T-helper 1 cell treated with Interleukin-12 subunit alpha and Interleukin-12 subunit beta and Interleukin-4 antibody, amounts not matched to agents 30 μg/mL and 1 μg/mL, for 36 hours (primary cell): ENCODE measurements at regions not wholly inside any gene's neighbourhood (a gene's known extent, or its start where the extent isn't known, plus 50 kb on each side); places are given as distances from the start of the nearest gene placed in this dataset.
"Not testable (repeated sequence)": the region's sequence is repeated elsewhere in the genome, so short reads cannot be mapped to it uniquely, and the experiment has no call there.

ENCODE experiments used
- H3K27ac Mint-ChIP-seq: one replicate; pipeline ENCODE4 v1.8.0; 2021; ENCODE audit warnings: mild to moderate bottlenecking, mixed read lengths
- H3K27me3 Mint-ChIP-seq: one replicate; pipeline ENCODE4 v1.8.0; 2021; ENCODE audit warnings: low read depth, mixed read lengths
- H3K36me3 Mint-ChIP-seq: one replicate; pipeline ENCODE4 v1.8.0; 2021; ENCODE audit warnings: low read depth, mixed read lengths
- H3K4me1 Mint-ChIP-seq: one replicate; pipeline ENCODE4 v1.8.0; 2021; ENCODE audit warnings: low read depth, mixed read lengths
- H3K4me3 Mint-ChIP-seq: one replicate; pipeline ENCODE4 v1.8.0; 2021; ENCODE audit warnings: mild to moderate bottlenecking, moderate library complexity, mixed read lengths
- H3K9me3 Mint-ChIP-seq: one replicate; pipeline ENCODE4 v1.8.0; 2021; ENCODE audit warnings: mixed read lengths

DNA sequence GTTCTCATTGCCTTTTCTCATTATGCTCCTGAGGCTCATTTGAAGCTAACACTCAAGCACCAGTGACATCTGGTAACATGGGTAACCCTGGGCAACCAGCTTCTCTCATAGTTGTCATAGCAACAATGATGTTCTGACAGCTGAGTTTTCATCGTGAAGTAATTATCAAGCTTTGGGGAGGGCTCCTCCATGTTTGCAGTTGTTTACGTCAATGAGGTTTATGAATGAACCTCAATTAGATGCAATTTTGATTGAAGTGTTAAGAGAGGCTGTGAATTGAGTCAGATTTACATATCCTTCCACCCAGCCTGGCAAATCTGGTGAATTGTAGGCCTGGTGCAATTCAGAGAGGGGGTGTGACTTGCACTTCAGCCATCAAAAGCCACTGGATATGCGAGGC is 119.3 kb upstream of the CHD2 start:
- no peaks in the 10 kb centered on the region for H3K4me1 Mint-ChIP-seq
- no peaks in the 10 kb centered on the region for H3K36me3 Mint-ChIP-seq
- no peaks in the 10 kb centered on the region for H3K27me3 Mint-ChIP-seq
- no peak overlapping the region for H3K4me3 Mint-ChIP-seq
- no peak overlapping the region for H3K27ac Mint-ChIP-seq
- H3K9me3 Mint-ChIP-seq: peaks cover 12% of the 10 kb centered on the region

DNA sequence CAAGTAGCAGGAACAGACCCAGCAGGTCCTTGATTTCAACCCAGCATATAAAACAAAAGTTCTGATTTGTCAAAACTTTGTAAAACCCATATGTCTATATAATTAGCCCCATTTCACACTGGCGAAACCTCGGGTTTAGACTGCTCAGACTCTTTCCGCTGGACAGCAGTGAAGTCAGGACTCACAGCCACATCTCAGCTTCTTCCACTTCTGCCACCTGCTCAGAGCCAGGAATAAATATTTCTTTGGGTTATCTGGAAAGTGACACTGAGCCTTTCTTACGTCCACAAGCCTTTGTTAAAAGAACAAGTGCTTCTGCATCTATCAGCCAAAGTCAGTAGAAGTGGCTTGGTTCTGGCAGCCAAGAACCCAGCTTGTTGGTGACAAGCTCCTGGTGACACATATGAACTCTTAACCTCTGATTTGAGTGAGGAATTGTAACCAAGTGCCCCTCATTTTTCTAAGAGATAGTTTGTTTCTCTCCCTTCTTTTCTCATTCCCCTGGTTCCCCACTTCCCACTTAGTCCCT is 118.1 kb upstream of the CHD2 start:
- peaks cover 12% of the 10 kb centered on the region for H3K9me3 Mint-ChIP-seq
- H3K27me3 Mint-ChIP-seq: no peaks in the 10 kb centered on the region
- H3K36me3 Mint-ChIP-seq: no peaks in the 10 kb centered on the region
- H3K4me1 Mint-ChIP-seq: no peaks in the 10 kb centered on the region
- H3K27ac Mint-ChIP-seq: no peak overlapping the region
- no peak overlapping the region for H3K4me3 Mint-ChIP-seq

DNA sequence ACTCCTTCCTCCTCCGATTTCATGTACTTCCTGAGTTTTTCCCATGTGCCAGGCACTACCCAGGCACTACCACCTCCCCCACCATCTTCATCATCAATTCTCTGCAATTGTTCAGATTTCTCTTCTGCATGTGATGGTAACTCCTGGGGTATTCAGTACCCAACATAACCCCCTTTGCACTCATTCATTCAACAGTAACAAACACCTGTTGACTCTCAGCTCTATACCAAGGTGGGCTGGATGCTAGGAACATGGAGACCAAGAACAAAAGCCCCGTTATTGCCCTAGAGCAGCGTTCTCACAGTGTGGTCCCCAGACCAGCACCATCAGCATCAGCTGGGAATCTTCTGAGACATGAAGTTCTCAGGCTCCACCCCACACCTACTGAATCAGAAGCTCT is 113.0 kb upstream of the CHD2 start:
- no peak overlapping the region for H3K4me3 Mint-ChIP-seq
- no peak overlapping the region for H3K27ac Mint-ChIP-seq
- no peaks in the 10 kb centered on the region for H3K36me3 Mint-ChIP-seq

DNA sequence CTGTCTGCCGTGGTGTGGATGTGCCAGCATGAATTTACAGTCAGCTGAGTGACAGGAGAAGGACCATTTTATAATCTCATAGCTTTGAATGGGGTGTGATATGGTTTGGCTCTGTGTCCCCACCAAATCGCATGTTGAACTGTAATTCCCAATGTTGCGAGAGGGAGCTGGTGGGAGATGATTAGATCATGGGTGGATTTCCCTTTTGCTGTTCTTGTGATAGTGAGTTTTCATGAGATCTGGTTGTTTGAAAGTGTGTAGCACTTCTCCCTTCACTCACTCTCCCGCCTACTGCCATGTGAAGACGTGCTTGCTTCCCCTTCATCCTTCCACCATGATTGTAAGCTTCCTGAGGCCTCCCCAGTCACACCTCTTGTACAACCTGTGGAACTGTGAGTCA is 111.9 kb upstream of the CHD2 start:
- Mint-ChIP-seq H3K4me1 (no peaks in the 10 kb centered on the region), H3K27me3 (no peaks in the 10 kb centered on the region), H3K4me3 (no peak overlapping the region), H3K9me3 (peaks cover 3% of the 10 kb centered on the region), H3K27ac (no peak overlapping the region), H3K36me3 (no peaks in the 10 kb centered on the region)

More for the DNA sequence above, 113.0 kb upstream of the CHD2 start:
- Mint-ChIP-seq H3K9me3 (peaks cover 3% of the 10 kb centered on the region), H3K4me1 (no peaks in the 10 kb centered on the region), H3K27me3 (no peaks in the 10 kb centered on the region)

DNA sequence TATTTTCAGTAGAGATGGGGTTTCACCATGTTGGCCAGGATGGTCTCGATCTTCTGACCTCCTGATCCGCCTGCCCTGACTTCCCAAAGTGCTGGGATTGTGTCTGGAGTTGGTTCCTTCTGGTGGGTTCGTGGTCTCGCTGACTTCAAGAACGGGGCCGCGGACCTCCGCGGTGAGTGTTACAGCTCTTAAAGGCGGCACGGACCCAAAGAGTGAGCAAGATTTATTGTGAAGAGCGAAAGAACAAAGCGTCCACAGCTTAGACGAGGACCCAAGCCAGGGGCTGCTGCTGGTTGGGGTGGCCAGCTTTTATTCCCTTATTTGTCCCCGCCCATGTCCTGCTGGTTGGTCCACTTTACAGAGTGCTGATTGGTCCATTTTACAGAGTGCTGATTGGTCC is 111.3 kb upstream of the CHD2 start:
- not testable (repeated sequence) for H3K9me3 Mint-ChIP-seq, H3K36me3 Mint-ChIP-seq, H3K27me3 Mint-ChIP-seq, H3K4me1 Mint-ChIP-seq, H3K27ac Mint-ChIP-seq, H3K4me3 Mint-ChIP-seq

DNA sequence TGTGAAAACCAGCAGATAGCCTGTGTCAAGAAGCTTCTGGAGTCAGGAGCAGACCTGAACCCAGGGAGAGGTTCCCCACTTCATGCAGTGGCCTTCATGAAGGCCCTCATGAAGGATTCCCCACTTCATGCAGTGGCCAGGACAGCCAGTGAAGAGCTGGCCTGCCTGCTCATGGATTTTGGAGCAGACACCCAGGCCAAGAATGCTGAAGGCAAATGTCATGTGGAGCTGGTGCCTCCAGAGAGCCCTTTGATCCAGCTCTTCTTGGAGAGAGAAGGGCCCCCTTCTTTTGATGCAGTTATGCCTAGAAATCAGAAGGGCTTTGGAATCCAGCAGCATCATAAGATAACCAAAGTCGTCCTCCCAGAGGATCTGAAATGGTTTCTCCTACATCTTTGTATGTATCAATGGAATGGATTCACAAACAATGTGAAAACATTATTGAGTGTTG is 103.9 kb upstream of the CHD2 start:
- Mint-ChIP-seq H3K36me3 (peaks cover 3% of the 10 kb centered on the region), H3K4me3 (no peak overlapping the region), H3K27ac (no peak overlapping the region), H3K4me1 (peaks cover 8% of the 10 kb centered on the region), H3K9me3 (no peaks in the 10 kb centered on the region), H3K27me3 (no peaks in the 10 kb centered on the region)

DNA sequence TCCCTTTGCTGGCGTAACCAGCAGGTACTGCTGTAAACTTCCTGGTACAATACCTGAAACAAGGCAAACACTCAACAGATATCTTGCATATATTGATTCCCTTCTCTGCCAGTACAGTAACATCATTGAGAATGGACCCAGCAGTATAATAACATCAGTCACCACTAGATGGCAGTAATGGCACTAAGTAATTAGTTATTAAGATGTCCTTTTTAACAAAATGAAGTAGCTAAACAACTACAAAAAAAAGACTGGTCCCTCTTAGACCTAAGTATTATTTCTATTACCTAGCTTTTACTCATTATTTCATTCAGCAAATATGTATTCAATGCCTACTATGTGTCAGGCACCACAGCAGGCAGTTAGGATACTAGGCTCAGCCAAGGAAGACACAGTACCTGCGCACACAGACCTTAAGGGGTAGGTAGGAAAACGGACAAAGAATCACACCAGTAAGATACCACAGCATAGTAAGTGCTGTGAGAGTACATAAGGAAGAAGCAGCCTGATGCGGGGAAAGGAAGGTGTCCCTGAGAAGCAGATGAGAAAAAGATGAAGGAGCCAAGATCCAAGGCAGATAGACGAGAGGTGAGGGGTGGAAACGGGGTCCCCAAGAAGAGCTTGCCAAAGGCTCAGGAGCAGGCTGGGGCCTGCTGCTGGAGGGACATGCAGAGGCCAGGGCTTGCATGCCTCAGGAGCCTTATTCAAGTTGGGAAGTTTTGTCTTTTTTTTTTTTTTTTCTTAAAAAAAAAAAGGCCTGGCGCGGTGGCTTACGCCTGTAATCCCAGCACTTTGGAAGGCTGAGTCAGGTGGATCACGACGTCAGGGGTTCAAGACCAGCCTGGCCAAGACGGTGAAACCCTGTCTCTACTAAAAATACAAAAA is 102.7 kb upstream of the CHD2 start:
- Mint-ChIP-seq H3K27me3 (no peaks in the 10 kb centered on the region), H3K9me3 (no peaks in the 10 kb centered on the region), H3K36me3 (peaks cover 3% of the 10 kb centered on the region), H3K4me1 (peaks cover 16% of the 10 kb centered on the region), H3K27ac (peak overlapping the region; percentile 39), H3K4me3 (no peak overlapping the region)

DNA sequence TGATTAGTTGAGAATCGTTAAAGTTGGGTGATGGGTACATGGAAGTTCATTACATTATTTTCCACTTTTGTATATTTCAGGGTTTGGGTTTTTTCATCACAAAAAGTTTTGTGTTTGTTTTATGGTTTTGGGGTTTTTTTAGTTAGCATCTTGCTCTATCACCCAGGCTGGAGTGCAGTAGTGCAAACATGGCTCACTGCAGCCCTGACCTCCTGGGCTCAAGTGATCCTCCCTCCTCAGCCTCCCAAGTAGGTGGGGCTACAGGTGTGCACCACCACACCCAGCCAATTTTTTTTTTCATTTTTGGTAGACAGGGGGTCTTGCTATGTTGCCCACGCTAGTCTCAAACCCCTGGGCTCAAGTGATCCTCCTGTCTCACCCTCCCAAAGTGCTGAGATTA is 100.1 kb upstream of the CHD2 start:
- Mint-ChIP-seq H3K4me3 (no peak overlapping the region), H3K9me3 (no peaks in the 10 kb centered on the region), H3K27ac (no peak overlapping the region), H3K4me1 (peaks cover 26% of the 10 kb centered on the region), H3K36me3 (peaks cover 3% of the 10 kb centered on the region), H3K27me3 (no peaks in the 10 kb centered on the region)

DNA sequence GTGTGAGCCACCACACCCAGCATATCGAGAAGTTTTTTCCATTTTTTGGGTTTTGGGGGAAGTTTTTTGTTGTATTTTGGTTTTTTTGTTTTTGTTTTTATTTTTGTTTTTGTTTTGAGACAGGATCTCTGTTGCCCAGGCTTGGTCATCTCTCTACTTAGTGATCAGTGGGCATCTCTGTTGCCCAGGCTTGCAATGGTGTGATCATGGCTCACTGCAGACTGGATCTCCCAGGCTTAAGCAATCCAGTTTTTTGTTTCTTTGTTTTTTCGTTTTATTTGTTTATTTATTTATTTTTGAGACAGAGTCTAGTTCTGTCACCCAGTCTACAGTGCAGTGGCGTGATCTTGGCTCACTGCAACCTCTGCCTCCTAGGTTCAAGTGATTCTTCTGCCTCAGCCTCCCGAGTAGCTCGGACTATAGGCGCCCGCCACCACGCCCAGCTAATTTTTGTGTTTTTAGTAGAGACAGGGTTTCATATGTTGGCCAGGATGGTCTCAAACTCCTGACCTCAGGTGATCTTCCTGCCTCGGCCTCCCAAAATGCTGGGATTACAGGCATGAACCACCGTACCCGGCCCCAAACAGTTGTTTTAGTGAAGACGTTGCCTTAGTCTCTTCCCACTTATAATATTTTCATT is 99.6 kb upstream of the CHD2 start:
- not testable (repeated sequence) for H3K27me3 Mint-ChIP-seq, H3K4me3 Mint-ChIP-seq, H3K36me3 Mint-ChIP-seq, H3K27ac Mint-ChIP-seq, H3K9me3 Mint-ChIP-seq
- peaks cover 26% of the 10 kb centered on the region for H3K4me1 Mint-ChIP-seq

DNA sequence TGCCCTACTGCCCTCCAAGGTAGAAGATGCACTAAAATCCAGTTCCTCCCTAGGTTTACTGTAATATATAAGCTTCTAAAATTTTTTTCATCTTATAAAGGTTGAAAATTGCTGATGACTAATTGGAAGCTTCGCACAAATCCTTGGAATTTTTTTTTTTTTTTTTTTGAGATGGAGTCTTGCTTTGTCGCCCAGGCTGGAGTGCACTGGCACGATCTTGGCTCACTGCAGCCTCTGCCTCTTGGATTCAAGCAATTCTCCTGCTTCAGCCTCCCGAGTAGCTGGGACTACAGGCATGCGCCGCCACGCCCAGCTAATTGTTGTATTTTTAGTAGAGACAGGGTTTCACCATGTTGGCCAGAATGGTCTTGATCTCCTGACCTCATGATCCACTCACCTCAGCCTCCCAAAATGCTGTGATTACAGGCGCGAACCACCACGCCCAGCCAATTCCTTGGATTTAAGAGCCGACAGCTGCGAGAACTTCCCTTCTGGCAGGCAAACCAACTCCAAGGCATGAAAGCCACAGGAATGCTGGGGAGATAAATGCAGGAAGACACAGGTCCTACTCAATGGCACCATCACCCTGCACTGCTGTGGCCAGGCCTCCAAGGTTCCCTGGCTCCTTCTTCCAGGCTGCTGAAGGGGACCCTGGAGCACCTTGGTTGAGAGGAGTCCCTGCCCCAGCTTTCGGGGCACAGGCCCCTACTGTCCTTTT is 98.9 kb upstream of the CHD2 start:
- not testable (repeated sequence) for H3K36me3 Mint-ChIP-seq, H3K27ac Mint-ChIP-seq, H3K27me3 Mint-ChIP-seq, H3K9me3 Mint-ChIP-seq, H3K4me3 Mint-ChIP-seq
- peaks cover 26% of the 10 kb centered on the region for H3K4me1 Mint-ChIP-seq

DNA sequence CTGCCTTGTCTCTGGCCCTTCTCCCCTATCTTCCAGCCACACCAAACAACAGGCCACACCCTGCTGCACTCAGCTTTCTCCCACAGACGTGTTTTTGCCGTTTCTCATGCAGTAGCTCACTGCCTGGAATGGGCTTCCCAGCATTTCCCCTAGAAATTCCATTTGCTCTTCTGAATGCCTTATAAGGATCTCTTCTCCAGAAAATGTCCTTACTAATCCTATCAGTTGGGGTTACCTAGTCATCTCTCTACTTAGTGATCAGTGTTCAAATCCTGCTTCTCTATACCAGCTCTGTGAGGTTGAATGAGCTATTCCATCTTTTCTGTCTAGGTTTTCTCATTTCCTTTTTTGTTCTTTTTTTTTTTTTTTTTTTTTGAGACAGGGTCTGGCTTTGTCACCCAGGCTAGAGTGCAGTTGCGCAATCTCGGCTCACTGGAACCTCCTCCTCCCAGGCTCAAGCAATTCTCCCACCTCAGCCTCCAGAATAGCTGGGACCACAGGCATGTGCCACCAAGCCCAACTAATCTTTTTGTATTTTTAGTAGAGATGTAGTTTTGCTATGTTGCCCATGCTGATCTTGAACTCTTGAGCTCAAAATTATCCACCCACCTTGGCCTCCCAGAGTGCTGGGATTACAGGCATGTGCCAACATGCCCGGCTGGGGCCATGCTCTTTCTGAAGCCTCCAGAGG is 98.2 kb upstream of the CHD2 start:
- H3K27me3 Mint-ChIP-seq: no peaks in the 10 kb centered on the region
- H3K36me3 Mint-ChIP-seq: peaks cover 4% of the 10 kb centered on the region
- peaks cover 28% of the 10 kb centered on the region for H3K4me1 Mint-ChIP-seq
- no peak overlapping the region for H3K4me3 Mint-ChIP-seq
- peak overlapping the region; percentile 5 for H3K27ac Mint-ChIP-seq
- H3K9me3 Mint-ChIP-seq: no peaks in the 10 kb centered on the region

DNA sequence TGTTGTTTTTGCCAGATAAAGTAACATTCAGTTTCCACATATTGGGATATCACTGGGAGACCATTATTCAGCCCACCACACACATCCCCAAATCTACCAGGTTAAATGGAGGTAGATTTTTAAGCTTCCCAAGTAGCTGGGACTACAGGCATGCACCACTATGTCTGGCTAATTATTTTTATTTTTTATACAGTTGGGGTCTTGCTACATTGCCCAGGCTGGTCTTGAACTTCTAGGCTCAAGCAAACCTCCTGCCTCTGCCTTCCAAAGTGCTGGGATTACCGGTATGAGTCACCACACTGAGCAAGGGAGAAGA is 96.6 kb upstream of the CHD2 start:
- H3K36me3 Mint-ChIP-seq: peaks cover 4% of the 10 kb centered on the region
- H3K9me3 Mint-ChIP-seq: no peaks in the 10 kb centered on the region
- peaks cover 32% of the 10 kb centered on the region for H3K4me1 Mint-ChIP-seq
- H3K27ac Mint-ChIP-seq: peak overlapping the region; percentile 91
- H3K27me3 Mint-ChIP-seq: no peaks in the 10 kb centered on the region
- no peak overlapping the region for H3K4me3 Mint-ChIP-seq

DNA sequence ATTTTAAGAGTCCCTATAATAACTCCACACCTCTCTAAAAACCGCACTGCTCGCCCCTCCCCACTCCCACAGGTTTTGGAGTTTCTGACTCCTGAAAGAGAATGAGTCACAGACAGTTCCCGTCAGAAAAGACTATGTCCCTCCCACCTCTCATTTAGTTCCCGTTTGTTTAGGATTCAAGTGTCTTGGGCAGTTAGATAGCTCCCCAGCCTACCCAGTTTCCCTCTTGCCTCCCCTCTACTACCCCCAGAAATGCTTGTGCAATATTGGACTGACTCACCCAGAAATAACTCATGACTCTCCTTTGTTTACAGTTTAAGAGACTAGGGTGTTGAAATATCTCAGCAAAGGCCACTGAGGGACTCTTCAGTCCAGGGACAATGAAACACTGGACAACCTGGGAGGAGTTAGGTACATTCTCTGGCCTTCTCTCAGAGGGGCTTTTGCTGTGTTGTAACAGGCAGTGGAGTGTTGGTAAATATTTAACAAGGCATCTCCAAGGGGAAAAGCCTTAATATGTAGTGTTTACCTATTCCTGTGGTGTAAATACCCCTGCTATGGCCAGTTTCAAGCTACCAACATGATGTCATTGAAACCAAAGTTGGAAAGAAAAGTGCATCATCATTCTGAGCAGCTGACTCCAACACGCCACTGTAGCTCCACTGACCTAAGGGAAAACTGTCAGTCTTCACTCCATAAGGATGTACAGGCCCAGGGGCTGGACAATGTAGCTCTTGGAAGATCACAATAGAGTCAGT is 96.1 kb upstream of the CHD2 start:
- Mint-ChIP-seq H3K27me3 (no peaks in the 10 kb centered on the region), H3K9me3 (no peaks in the 10 kb centered on the region), H3K4me3 (peak overlapping the region; percentile 32), H3K27ac (peak overlapping the region; percentile 91), H3K36me3 (peaks cover 4% of the 10 kb centered on the region), H3K4me1 (peaks cover 32% of the 10 kb centered on the region)

DNA sequence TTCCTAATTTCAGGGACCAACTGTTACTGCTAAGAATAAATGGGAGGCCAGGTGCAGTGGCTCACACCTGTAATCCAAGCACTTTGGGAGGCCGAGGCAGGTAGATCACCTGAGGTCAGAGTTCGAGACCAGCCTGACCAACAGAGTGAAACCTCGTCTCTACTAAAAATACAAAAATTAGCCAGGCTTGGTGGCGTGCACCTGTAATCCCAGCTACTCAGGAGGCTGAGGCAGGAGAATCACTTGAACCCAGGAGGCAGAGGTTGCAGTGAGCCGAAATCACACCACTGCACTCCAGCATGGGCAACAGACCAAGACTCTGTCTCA is 95.6 kb upstream of the CHD2 start:
- H3K36me3 Mint-ChIP-seq, H3K27me3 Mint-ChIP-seq, H3K9me3 Mint-ChIP-seq, H3K4me3 Mint-ChIP-seq: not testable (repeated sequence)
- Mint-ChIP-seq H3K27ac (peak overlapping the region; percentile 91), H3K4me1 (peaks cover 32% of the 10 kb centered on the region)
